ENCODE measurements at regions not wholly inside any gene's neighbourhood (a gene's known extent, or its start where the extent isn't known, plus 50 kb on each side); places are given as distances from the start of the nearest gene placed in this dataset.
"Not testable (repeated sequence)": the region's sequence is repeated elsewhere in the genome, so short reads cannot be mapped to it uniquely, and the experiment has no call there.

DNA sequence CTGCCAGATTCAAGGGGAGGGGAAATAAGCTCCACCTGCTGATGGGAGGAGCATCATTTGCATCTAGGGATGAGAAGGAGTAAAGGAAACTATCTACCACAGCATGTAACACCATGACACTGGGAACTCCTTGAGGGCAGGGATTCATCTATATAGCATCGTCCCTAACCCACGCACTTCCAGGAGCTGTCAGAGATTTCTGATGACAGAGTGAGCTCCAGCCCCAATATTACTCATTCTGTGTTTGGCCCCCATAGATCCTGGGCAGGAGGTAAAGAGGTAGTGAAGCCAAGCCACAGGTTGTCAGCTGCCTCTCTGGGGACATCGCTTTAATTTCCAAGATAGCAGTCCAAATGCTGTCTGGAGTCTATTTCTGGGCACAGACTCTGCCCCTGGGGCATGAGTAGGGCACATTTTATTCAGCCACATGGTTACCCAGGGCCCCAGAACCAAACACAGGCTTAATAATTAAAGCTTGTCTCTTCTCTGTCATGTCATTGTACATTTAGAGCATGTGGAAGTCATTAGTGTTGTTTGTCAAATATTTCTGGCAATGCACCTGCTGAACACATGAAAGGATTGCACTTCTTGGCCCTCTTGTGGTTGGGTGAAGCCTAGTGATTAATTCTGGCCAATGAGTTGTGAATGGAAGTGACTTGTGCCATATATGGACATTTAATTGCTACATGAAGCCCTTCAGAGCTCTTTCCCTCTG, 105.9 kb upstream of the POU3F1 start:
- no peak for DNase-seq

GRCh38 chr1:38151399-38151798, 104.8 kb upstream of the POU3F1 start:
- DNase-seq, result no peak

DNA sequence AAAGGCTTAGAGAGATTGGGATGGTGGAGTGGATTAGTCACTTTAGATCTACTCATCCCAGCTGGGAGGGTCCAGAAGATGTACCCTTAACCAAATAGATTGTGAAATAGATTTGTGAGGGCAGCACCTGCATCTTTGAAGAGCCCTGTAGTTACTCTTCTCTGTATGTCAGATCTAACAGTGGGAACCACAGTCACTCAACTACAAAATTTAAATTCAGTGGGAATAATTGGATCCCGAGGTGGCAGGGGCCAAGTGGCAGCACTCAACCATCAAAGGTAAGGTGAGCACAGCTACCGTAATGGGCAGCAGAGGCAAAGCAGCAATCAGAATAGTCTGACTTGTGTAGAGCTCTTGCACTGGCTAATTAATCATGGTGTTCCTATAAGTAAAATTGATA, 99.5 kb upstream of the POU3F1 start:
- DNase-seq, result not testable (repeated sequence)

- DNase-seq, result no peak
Observed at GRCh38 chr1:38142606-38143005, 96.0 kb upstream of the POU3F1 start.

GRCh38 chr1:38141483-38141882, 94.9 kb upstream of the POU3F1 start:
- DNase-seq, result no peak

DNA sequence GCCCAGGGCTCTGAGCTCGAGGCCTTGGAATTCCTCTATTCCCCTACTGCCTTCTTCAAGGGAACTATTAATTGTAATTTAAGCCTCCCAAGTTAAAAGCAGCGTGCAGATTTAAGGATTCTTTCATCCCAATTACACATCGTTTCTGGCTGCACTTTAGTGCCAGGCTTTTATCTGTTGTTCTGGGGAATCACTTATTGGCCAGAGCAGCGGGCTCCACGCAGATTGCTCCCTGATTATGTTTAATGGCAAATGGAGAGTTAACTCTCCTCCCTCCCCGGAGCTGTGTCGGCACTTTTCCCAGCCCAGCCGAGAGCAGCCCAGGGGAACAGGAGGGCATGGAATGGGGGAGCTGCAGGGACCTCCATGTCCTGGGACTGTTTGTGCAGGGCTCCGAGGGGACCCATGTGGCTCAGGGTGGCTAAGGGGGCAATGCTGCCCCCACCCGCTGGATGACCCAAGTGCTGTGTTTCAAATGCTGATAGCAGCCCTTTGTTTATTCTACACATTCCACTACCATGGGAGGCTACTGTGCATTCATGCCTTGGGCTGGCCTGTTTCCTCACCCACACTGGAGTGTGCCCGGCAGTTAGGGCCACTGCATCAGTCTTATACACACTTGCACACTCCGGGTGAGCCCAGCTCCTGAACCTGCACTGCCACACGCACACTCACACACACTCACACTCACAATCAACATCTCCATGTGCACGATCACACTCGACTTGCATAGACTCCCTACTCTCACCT, 93.3 kb upstream of the POU3F1 start:
- DNase-seq, result no peak

GRCh38 chr1:38138498-38139233, 92.1 kb upstream of the POU3F1 start:
- no peak for DNase-seq

GRCh38 chr1:38137164-38137563, 90.6 kb upstream of the POU3F1 start:
- no peak for DNase-seq

DNA sequence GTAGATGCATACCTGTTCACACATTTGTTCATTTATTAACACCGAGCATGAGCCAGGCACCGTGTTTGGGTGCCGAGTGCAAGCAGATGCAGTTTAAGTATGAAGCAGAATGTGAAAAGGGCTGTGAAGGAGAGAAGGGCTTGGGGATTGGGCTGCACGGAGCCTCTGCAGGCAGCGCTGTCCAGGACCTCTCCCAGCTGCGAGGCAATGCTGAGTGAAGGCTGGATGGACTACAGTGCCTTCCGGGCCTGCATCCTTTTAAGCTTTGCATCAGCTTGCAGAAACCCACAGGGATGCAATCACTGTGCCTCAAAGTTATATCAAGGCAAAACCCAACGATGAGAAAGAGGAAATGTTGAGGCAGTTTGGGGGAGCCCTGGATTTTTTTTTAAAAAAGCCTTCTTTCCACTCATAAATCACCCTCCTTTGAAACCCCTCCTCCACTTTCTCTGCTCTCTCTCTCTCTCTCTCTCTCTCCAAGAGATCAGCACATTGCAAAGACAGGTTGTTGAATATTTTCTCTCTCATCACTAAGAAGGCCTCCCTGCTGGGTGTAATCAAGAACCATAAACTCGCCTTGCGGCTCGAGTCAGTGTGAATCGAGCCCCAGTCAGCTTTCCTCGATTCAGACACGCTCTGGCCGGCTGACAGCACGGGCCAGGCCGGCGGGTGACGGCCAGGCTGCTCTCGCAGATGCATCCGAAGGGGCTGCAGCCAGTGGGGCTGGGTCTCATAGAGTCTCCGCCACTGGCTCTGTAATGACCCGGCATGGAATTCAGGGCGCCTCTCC, 89.2 kb upstream of the POU3F1 start:
- no peak for DNase-seq

GRCh38 chr1:38134294-38134755, 87.7 kb upstream of the POU3F1 start:
- no peak for DNase-seq

DNA sequence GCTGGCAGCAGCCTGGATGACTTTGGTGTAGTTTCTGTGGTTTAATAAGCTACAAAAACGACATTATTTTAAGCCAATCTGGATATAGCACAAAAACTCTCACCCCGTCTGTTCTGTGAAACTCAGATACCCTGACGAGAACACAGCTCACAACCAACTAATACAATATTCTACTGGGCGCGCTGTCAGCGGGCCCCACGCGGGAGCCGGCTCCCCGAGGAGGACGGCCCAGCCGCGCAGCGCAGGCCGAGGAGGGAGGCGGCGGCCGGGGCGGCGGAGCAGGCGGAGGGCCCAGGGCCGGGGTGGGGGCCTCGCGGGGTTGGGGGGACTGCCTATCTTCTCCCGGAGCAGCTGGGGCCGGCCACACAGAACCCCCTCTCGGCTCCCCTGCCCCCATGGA, 87.2 kb upstream of the POU3F1 start:
- no peak for DNase-seq

- no peak for DNase-seq
Observed at GRCh38 chr1:38133304-38133703, 86.7 kb upstream of the POU3F1 start.

DNA sequence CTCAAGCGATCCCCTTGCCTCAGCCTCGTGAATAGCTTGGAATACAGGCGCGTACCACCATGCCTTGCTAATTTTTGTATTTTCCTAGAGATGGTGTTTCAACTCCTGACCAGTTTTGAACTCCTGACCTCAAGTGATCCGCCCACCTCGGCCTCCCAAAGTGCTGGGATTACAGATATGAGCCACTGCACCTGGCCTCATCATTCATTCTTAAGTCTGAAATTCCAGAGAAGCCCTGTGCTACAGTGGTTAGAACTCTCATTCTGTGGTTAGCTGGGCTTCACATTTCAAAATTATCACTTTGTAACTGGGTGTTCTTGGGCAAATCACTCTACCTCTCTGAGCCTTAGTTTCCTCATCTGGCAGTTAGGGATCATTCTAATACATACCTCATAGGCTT, 86.1 kb upstream of the POU3F1 start:
- no peak for DNase-seq

DNA sequence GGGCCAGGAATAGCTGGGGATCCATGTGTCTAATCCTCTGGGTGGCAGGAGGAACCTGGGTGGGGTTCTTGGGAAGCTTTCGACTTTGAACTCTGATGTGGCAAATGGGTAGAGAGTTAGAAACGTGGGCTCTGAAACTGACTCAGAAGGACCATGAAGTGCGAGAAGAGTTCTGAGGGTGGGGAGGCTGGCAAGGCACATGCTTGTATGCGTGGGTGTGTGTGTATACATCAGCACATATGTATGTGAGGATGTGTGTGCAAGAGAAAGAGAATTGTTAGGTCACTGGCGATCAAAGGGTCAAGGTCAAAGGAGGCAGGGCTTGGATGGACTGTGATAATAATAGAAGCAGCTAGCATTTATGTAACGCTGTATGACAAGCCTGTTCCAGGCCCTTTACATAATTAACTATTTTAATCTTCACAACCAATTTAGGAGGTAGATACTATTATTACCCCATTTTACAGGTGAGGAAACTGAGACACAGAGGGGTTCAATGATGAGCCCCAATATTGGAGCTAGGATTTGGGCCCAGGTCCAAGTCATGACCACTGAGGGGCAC, 84.5 kb upstream of the POU3F1 start:
- no peak for DNase-seq

DNA sequence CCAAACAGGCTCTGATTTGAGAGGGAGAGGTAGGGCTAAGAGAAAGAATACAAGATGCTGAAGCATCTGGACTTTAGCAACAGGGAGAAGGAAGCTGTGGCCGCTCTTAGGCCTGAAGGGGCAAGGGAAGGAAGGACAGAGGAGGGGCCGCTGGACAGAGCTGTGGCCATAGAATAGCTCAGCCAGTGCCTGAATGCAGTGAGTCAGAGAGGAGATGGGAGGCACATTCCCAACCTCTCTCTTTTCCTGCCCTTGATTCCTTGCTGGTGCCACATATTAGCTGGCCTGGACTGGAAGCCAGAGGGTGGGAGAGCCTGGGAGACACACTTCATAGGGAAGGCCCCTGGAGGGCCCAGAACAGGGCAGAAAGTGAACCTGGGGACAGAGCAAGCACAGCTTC, 83.4 kb upstream of the POU3F1 start:
- no peak for DNase-seq

DNA sequence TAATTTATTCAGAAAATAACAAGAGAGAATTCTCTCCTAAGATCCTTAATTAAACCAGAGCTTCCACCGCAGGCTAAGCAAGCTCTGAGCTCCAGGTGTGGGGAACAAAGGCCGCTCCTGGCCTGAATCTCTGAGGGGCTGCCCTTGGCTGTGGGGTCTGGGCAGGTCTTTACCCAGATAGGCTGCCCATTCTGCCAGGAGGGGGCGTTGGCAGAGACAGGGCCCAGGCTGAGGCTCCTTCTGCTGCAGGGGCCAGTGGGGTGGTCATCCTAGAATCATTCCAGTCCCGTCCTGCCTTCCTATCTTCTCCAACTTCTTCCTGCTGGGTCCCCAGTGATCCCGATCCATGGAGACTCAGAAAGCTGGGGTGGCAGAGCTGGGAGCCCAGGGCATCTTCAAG, 82.9 kb upstream of the POU3F1 start:
- DNase-seq, result no peak

DNA sequence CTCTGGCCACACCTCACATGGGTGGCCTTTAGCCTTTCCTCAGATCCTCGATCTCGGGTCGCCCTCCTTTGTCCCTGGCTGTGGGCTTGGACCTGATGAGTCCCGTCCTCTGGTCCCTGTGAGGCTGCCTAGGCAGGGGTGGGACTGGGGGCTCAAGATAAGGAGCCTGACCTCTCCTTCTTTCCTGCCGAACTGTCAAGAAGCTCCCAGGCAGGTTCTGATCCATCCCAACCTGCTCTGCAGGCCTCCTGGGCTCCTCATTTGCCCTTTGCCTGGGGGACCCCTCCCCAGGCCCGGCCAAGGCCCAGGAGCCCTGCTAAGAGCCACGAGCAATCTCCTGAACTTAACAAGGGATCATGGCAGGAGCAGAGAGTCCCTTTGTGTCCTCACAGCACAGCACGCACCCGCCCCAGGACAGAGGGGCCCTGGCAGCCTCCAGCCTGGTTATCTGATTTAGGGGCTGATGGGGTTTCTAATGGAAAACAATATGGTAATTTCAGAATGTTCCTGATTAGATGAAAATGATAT, 82.4 kb upstream of the POU3F1 start:
- no peak for DNase-seq

- no peak for DNase-seq
Observed at GRCh38 chr1:38128511-38128910, 81.9 kb upstream of the POU3F1 start.

DNA sequence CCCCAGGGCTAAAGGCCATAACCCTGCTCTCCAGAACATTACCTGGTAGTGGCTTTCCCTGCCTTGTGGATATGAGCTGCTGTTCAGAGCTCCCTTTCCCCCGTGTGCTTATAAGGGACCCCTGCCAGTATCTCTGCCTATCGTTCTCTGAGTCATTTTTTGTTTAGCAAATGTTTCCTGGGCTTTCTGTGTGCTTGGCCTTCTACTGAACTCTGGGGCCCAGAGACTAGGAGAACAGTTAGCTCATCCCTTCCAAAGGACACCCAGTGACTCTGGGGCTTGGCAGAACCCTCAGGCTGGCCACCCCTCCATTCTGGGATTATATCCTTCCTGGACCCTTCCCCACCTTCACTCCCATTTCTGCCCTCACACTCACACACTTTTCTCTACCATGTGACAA, 80.8 kb upstream of the POU3F1 start:
- no peak for DNase-seq

GRCh38 chr1:38126970-38127369, 80.4 kb upstream of the POU3F1 start:
- no peak for DNase-seq

DNA sequence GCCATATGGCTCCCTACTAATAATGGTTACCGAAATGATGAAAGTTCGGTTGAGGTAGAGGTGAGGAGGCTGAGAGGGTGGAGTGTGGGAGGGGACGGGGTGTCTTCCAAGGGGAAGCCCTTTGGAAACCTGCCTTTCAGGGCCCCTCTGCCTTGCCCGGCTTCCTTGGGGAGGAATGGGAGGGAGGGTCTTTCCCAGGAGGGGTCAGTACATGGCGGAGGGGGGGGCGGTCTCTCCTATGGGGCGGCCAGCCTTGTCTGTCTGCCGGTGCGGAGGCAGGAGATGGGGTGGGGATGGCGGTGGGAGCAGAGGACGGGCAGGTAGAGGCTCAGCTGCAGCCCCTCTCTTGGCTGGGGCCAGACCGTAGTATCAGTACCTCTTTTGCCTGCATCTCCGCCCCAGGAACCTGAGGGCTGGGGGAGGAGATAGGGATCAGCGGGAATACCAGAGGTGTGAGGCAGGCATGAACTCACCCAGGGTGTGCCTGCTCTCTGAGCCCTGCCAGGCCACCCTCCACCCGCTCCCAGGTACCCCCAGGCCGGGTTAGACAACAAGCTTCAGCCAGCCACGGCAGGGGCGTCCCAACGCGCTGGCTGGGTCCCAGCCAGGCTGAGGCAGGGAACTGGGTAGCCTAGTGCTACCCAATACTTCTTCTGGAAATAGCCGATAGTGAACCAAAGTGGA, 79.4 kb upstream of the POU3F1 start:
- DNase-seq, result no peak

- no peak for DNase-seq
Observed at GRCh38 chr1:38125016-38125415, 78.4 kb upstream of the POU3F1 start.
